ENCODE measurements at regions not wholly inside any gene's neighbourhood (a gene's known extent, or its start where the extent isn't known, plus 50 kb on each side); places are given as distances from the start of the nearest gene placed in this dataset.

GRCh38 chr10:130230036-130230435 lies 93.8 kb downstream of the GLRX3 start:
- no peak for DNase-seq (ENCODE audit: low read depth)

- DNase-seq (ENCODE audit: low read depth) = no peak
Observed at GRCh38 chr10:130230611-130231010, 94.4 kb downstream of the GLRX3 start.

GRCh38 chr10:130231251-130231741 lies 95.1 kb downstream of the GLRX3 start:
- no peak for DNase-seq (ENCODE audit: low read depth)

- no peak for DNase-seq (ENCODE audit: low read depth)
Observed at GRCh38 chr10:130232166-130233034, 96.2 kb downstream of the GLRX3 start.

- DNase-seq (ENCODE audit: low read depth) = no peak
Observed at GRCh38 chr10:130233035-130233360, 96.8 kb downstream of the GLRX3 start.

GRCh38 chr10:130233426-130233825 lies 97.2 kb downstream of the GLRX3 start:
- no peak for DNase-seq (ENCODE audit: low read depth)

GRCh38 chr10:130234171-130234965 lies 98.2 kb downstream of the GLRX3 start:
- no peak for DNase-seq (ENCODE audit: low read depth)

- DNase-seq (ENCODE audit: low read depth) = no peak
Observed at GRCh38 chr10:130236711-130237110, 100.5 kb downstream of the GLRX3 start.

GRCh38 chr10:130240409-130240808 lies 104.2 kb downstream of the GLRX3 start:
- no peak for DNase-seq (ENCODE audit: low read depth)

GRCh38 chr10:130242513-130242912 lies 106.3 kb downstream of the GLRX3 start:
- no peak for DNase-seq (ENCODE audit: low read depth)

GRCh38 chr10:130243015-130243414 lies 106.8 kb downstream of the GLRX3 start:
- no peak for DNase-seq (ENCODE audit: low read depth)

GRCh38 chr10:130244031-130244927 lies 108.1 kb downstream of the GLRX3 start:
- DNase-seq (ENCODE audit: low read depth) = no peak

- no peak for DNase-seq (ENCODE audit: low read depth)
Observed at GRCh38 chr10:130244928-130245495, 108.8 kb downstream of the GLRX3 start.

- DNase-seq (ENCODE audit: low read depth) = no peak
Observed at GRCh38 chr10:130246113-130246512, 109.9 kb downstream of the GLRX3 start.

- no peak for DNase-seq (ENCODE audit: low read depth)
Observed at GRCh38 chr10:130250127-130250526, 113.9 kb downstream of the GLRX3 start.

- DNase-seq (ENCODE audit: low read depth) = no peak
Observed at GRCh38 chr10:130251766-130252165, 115.6 kb downstream of the GLRX3 start.

GRCh38 chr10:130254243-130254642 lies 118.1 kb downstream of the GLRX3 start:
- no peak for DNase-seq (ENCODE audit: low read depth)

- DNase-seq (ENCODE audit: low read depth) = no peak
Observed at GRCh38 chr10:130254662-130255061, 118.5 kb downstream of the GLRX3 start.

- DNase-seq (ENCODE audit: low read depth) = no peak
Observed at GRCh38 chr10:130255777-130256176, 119.6 kb downstream of the GLRX3 start.

- no peak for DNase-seq (ENCODE audit: low read depth)
Observed at GRCh38 chr10:130257897-130258296, 121.7 kb downstream of the GLRX3 start.

- no peak for DNase-seq (ENCODE audit: low read depth)
Observed at GRCh38 chr10:130259380-130259779, 123.2 kb downstream of the GLRX3 start.

Data from HT1080 (cell line).